ENCODE measurements at regions not wholly inside any gene's neighbourhood (a gene's known extent, or its start where the extent isn't known, plus 50 kb on each side); places are given as distances from the start of the nearest gene placed in this dataset.
"Not testable (repeated sequence)": the region's sequence is repeated elsewhere in the genome, so short reads cannot be mapped to it uniquely, and the experiment has no call there.

GRCh38 chr16:59370717-59371116 is 636.6 kb upstream of the GOT2 start:
- H3K36me3 Mint-ChIP-seq, result peaks cover 0 to 4% (median 0%) of the 10 kb centered on the region in 3 donors
- peaks cover 0 to 36% (median 8%) of the 10 kb centered on the region in 6 donors for H3K9me3 Mint-ChIP-seq
- peaks cover 0 to 3% (median 0%) of the 10 kb centered on the region in 3 donors for H3K27me3 Mint-ChIP-seq (ENCODE audit: low read depth in 3 of 3)
- no peak for DNase-seq
- no peaks in the 10 kb centered on the region for H3K4me1 Mint-ChIP-seq
- H3K4me3 Mint-ChIP-seq, result no peak overlapping the region
- no peak overlapping the region for H3K27ac Mint-ChIP-seq

- no peaks in the 10 kb centered on the region for H3K4me1 Mint-ChIP-seq
Measured at GRCh38 chr16:59369523-59369922, 635.4 kb upstream of the GOT2 start.

GRCh38 chr16:59368586-59368985 is 634.5 kb upstream of the GOT2 start:
- no peak for DNase-seq
- no peaks in the 10 kb centered on the region for H3K27me3 Mint-ChIP-seq (ENCODE audit: low read depth in 3 of 3)
- H3K36me3 Mint-ChIP-seq, result no peaks in the 10 kb centered on the region
- no peak overlapping the region for H3K4me3 Mint-ChIP-seq
- peaks cover 0 to 26% (median 5%) of the 10 kb centered on the region in 6 donors for H3K9me3 Mint-ChIP-seq
- no peaks in the 10 kb centered on the region for H3K4me1 Mint-ChIP-seq
- no peak overlapping the region for H3K27ac Mint-ChIP-seq

More at GRCh38 chr16:59369523-59369922, 635.4 kb upstream of the GOT2 start:
- no peaks in the 10 kb centered on the region for H3K36me3 Mint-ChIP-seq
- H3K9me3 Mint-ChIP-seq, result peaks cover 0 to 26% (median 5%) of the 10 kb centered on the region in 6 donors
- H3K27ac Mint-ChIP-seq, result no peak overlapping the region
- no peak overlapping the region for H3K4me3 Mint-ChIP-seq
- DNase-seq, result no peak
- no peaks in the 10 kb centered on the region for H3K27me3 Mint-ChIP-seq (ENCODE audit: low read depth in 3 of 3)

GRCh38 chr16:59356709-59357108 is 622.6 kb upstream of the GOT2 start:
- no peaks in the 10 kb centered on the region for H3K4me1 Mint-ChIP-seq
- H3K36me3 Mint-ChIP-seq, result peaks cover 0 to 3% (median 0%) of the 10 kb centered on the region in 3 donors
- peaks cover 0 to 1% (median 0%) of the 10 kb centered on the region in 3 donors for H3K27me3 Mint-ChIP-seq (ENCODE audit: low read depth in 3 of 3)
- H3K4me3 Mint-ChIP-seq, result no peak overlapping the region
- no peak overlapping the region for H3K27ac Mint-ChIP-seq
- peaks cover 0 to 31% (median 8%) of the 10 kb centered on the region in 6 donors for H3K9me3 Mint-ChIP-seq
- DNase-seq, result no peak

GRCh38 chr16:59356144-59356543 is 622.0 kb upstream of the GOT2 start:
- no peak overlapping the region for H3K27ac Mint-ChIP-seq
- peaks cover 0 to 25% (median 5%) of the 10 kb centered on the region in 6 donors for H3K9me3 Mint-ChIP-seq
- no peaks in the 10 kb centered on the region for H3K4me1 Mint-ChIP-seq
- H3K27me3 Mint-ChIP-seq (ENCODE audit: low read depth in 3 of 3), result no peaks in the 10 kb centered on the region
- no peaks in the 10 kb centered on the region for H3K36me3 Mint-ChIP-seq
- H3K4me3 Mint-ChIP-seq, result no peak overlapping the region
- no peak for DNase-seq

- Mint-ChIP-seq H3K27me3 (ENCODE audit: low read depth in 3 of 3) (no peaks in the 10 kb centered on the region), H3K9me3 (peaks cover 0 to 23% (median 5%) of the 10 kb centered on the region in 6 donors), H3K4me1 (no peaks in the 10 kb centered on the region), H3K27ac (no peak overlapping the region), H3K36me3 (no peaks in the 10 kb centered on the region), H3K4me3 (no peak overlapping the region)
- no peak for DNase-seq
Measured at GRCh38 chr16:59355704-59356103, 621.6 kb upstream of the GOT2 start.

GRCh38 chr16:59351305-59351903 is 617.3 kb upstream of the GOT2 start:
- no peaks in the 10 kb centered on the region for H3K4me1 Mint-ChIP-seq
- H3K4me3 Mint-ChIP-seq, result no peak overlapping the region
- no peak overlapping the region for H3K27ac Mint-ChIP-seq
- peaks cover 0 to 15% (median 6%) of the 10 kb centered on the region in 6 donors for H3K9me3 Mint-ChIP-seq
- DNase-seq, result no peak
- H3K36me3 Mint-ChIP-seq, result no peaks in the 10 kb centered on the region
- no peaks in the 10 kb centered on the region for H3K27me3 Mint-ChIP-seq (ENCODE audit: low read depth in 3 of 3)

- Mint-ChIP-seq H3K36me3 (no peaks in the 10 kb centered on the region), H3K27ac (no peak overlapping the region), H3K4me1 (no peaks in the 10 kb centered on the region), H3K9me3 (peaks cover 0 to 15% (median 6%) of the 10 kb centered on the region in 6 donors), H3K27me3 (ENCODE audit: low read depth in 3 of 3) (no peaks in the 10 kb centered on the region), H3K4me3 (no peak overlapping the region)
- DNase-seq, result no peak
Measured at GRCh38 chr16:59350670-59351069, 616.6 kb upstream of the GOT2 start.

- no peak for DNase-seq
- Mint-ChIP-seq H3K4me3 (no peak overlapping the region), H3K9me3 (peaks cover 0 to 16% (median 2%) of the 10 kb centered on the region in 6 donors), H3K36me3 (no peaks in the 10 kb centered on the region), H3K4me1 (no peaks in the 10 kb centered on the region), H3K27me3 (ENCODE audit: low read depth in 3 of 3) (no peaks in the 10 kb centered on the region), H3K27ac (no peak overlapping the region)
Measured at GRCh38 chr16:59342669-59343068, 608.6 kb upstream of the GOT2 start.

- Mint-ChIP-seq H3K27me3 (ENCODE audit: low read depth in 3 of 3) (peaks cover 0 to 2% (median 0%) of the 10 kb centered on the region in 3 donors), H3K27ac (no peak overlapping the region), H3K4me3 (no peak overlapping the region), H3K4me1 (no peaks in the 10 kb centered on the region), H3K36me3 (no peaks in the 10 kb centered on the region), H3K9me3 (peaks cover 0 to 21% (median 1%) of the 10 kb centered on the region in 6 donors)
- no peak for DNase-seq
Measured at GRCh38 chr16:59341368-59341767, 607.3 kb upstream of the GOT2 start.

- Mint-ChIP-seq H3K27me3 (ENCODE audit: low read depth in 3 of 3) (peaks cover 0 to 2% (median 0%) of the 10 kb centered on the region in 3 donors), H3K9me3 (peaks cover 0 to 15% (median 1%) of the 10 kb centered on the region in 6 donors), H3K4me3 (no peak overlapping the region), H3K4me1 (no peaks in the 10 kb centered on the region), H3K27ac (no peak overlapping the region), H3K36me3 (no peaks in the 10 kb centered on the region)
- no peak for DNase-seq
Measured at GRCh38 chr16:59339871-59340270, 605.8 kb upstream of the GOT2 start.

- H3K27me3 Mint-ChIP-seq (ENCODE audit: low read depth in 3 of 3), result peaks cover 0 to 6% (median 0%) of the 10 kb centered on the region in 3 donors
- H3K4me3 Mint-ChIP-seq, result no peak overlapping the region
- no peak overlapping the region for H3K27ac Mint-ChIP-seq
- H3K9me3 Mint-ChIP-seq, result peaks cover 0 to 24% (median 3%) of the 10 kb centered on the region in 6 donors
- no peaks in the 10 kb centered on the region for H3K4me1 Mint-ChIP-seq
- peaks cover 0 to 4% (median 0%) of the 10 kb centered on the region in 3 donors for H3K36me3 Mint-ChIP-seq
- DNase-seq, result no peak
Measured at GRCh38 chr16:59336136-59336695, 602.1 kb upstream of the GOT2 start.

GRCh38 chr16:59331708-59332107 is 597.6 kb upstream of the GOT2 start:
- H3K27ac Mint-ChIP-seq, result not testable (repeated sequence)

GRCh38 chr16:59330019-59330670 is 596.0 kb upstream of the GOT2 start:
- no peak overlapping the region for H3K4me3 Mint-ChIP-seq
- no peaks in the 10 kb centered on the region for H3K4me1 Mint-ChIP-seq
- peaks cover 0 to 4% (median 0%) of the 10 kb centered on the region in 3 donors for H3K27me3 Mint-ChIP-seq (ENCODE audit: low read depth in 3 of 3)
- H3K36me3 Mint-ChIP-seq, result peaks cover 0 to 4% (median 0%) of the 10 kb centered on the region in 3 donors
- DNase-seq, result no peak
- H3K27ac Mint-ChIP-seq, result no peak overlapping the region
- peaks cover 0 to 41% (median 5%) of the 10 kb centered on the region in 6 donors for H3K9me3 Mint-ChIP-seq

More at GRCh38 chr16:59331708-59332107, 597.6 kb upstream of the GOT2 start:
- H3K4me1 Mint-ChIP-seq; H3K4me3 Mint-ChIP-seq; H3K36me3 Mint-ChIP-seq; H3K27me3 Mint-ChIP-seq (ENCODE audit: low read depth in 3 of 3); DNase-seq: not testable (repeated sequence)
- peaks cover 0 to 35% (median 4%) of the 10 kb centered on the region in 6 donors for H3K9me3 Mint-ChIP-seq
